SU-DHL-6 (cell line): ENCODE measurements at regions not wholly inside any gene's neighbourhood (a gene's known extent, or its start where the extent isn't known, plus 50 kb on each side); places are given as distances from the start of the nearest gene placed in this dataset.

ENCODE experiments used
- H2AFZ ChIP-seq: fragments of 200-600 bp; sonication (generic); 2 replicates; pipeline ENCODE4 v1.6.1; 2014; ENCODE audit warnings: low read depth, mild to moderate bottlenecking, moderate library complexity, mixed read lengths, antibody characterized with exemption, low read length; ENCODE audit not compliant: severe bottlenecking
- H3F3A ChIP-seq: fragments of 200-600 bp; shearing (Covaris generic); 2 replicates; pipeline ENCODE4 v1.6.0; 2016; ENCODE audit warnings: antibody characterized with exemption, mild to moderate bottlenecking; ENCODE audit not compliant: insufficient read depth
- H3K27ac ChIP-seq: fragments of 200-600 bp; sonication (generic); 2 replicates; pipeline ENCODE4 v1.5.1; 2016; ENCODE audit warnings: low read depth, mild to moderate bottlenecking, low read length, moderate library complexity, mixed read lengths
- H3K27me3 ChIP-seq: fragments of 200-600 bp; sonication (generic), shearing (Covaris generic); 2 replicates; pipeline ENCODE4 v1.6.0; 2014; ENCODE audit warnings: mild to moderate bottlenecking, low read length
- H3K36me3 ChIP-seq: fragments of 200-600 bp; sonication (generic); 2 replicates; pipeline ENCODE4 v1.6.1; 2014; ENCODE audit warnings: mild to moderate bottlenecking, low read length, mixed read lengths
- H3K4me2 ChIP-seq: fragments of 300-600, 200-600 bp; shearing (Covaris generic), sonication (generic); 2 replicates; pipeline ENCODE4 v1.6.0; 2014; ENCODE audit warnings: low read length, low read depth, mild to moderate bottlenecking; ENCODE audit not compliant: poor library complexity, severe bottlenecking
- H3K4me3 ChIP-seq: fragments of 200-600 bp; sonication (generic); 2 replicates; pipeline ENCODE4 v1.5.1; 2014; ENCODE audit warnings: antibody characterized with exemption, low read length, mild to moderate bottlenecking, mixed read lengths; ENCODE audit not compliant: insufficient read depth, poor library complexity, severe bottlenecking
- H3K79me2 ChIP-seq: fragments of 200-600 bp; sonication (generic); 2 replicates; pipeline ENCODE4 v1.6.1; 2014; ENCODE audit warnings: mild to moderate bottlenecking, low read length, moderate library complexity; ENCODE audit not compliant: insufficient read depth
- H3K9ac ChIP-seq: fragments of 200-600 bp; sonication (generic); 2 replicates; pipeline ENCODE4 v1.7.0; 2014; ENCODE audit warnings: mild to moderate bottlenecking, low read length
- H3K9me2 ChIP-seq: fragments of 200-600 bp; sonication (generic); replicated peaks from 2 replicates; pipeline ENCODE4 v1.6.1; 2014; ENCODE audit warnings: low read length; ENCODE audit not compliant: insufficient read depth
- H3K9me3 ChIP-seq: fragments of 200-600 bp; sonication (generic); 2 replicates; pipeline ENCODE4 v1.6.1; 2014; ENCODE audit warnings: low read length, mixed read lengths; ENCODE audit not compliant: insufficient read depth
- H4K20me1 ChIP-seq: fragments of 200-600 bp; sonication (generic); 2 replicates; pipeline ENCODE4 v1.6.1; 2014; ENCODE audit warnings: low read depth, mild to moderate bottlenecking, antibody characterized with exemption, low read length, moderate library complexity, mixed read lengths
- EZH2phosphoT487 ChIP-seq: fragments of 200-600 bp; sonication (generic), shearing (Covaris generic); conservative IDR thresholded peaks from 2 replicates; pipeline ENCODE4 v1.6.1; 2018; ENCODE audit warnings: mild to moderate bottlenecking, antibody characterized with exemption, low read length, moderate library complexity, mixed read lengths
- TF ChIP-seq, protein P1 (sequence below): fragments of 200-600 bp; sonication (generic); IDR thresholded peaks from one replicate; pipeline ENCODE4 v1.5.1; 2017; ENCODE audit warnings: antibody characterized with exemption, mild to moderate bottlenecking, low read length, moderate library complexity; ENCODE audit not compliant: insufficient read depth, poor library complexity, severe bottlenecking

GRCh38 chr10:62866451-62866850, 50.3 kb upstream of the EGR2 start:
- Histone ChIP-seq H3K36me3 (no peaks in the 10 kb centered on the region), H3K4me2 (no peak overlapping the region), H2AFZ (no peak overlapping the region), H3K4me3 (no peak overlapping the region), H4K20me1 (no peaks in the 10 kb centered on the region), H3F3A (no peaks in the 10 kb centered on the region), H3K27ac (no peak overlapping the region), H3K27me3 (no peaks in the 10 kb centered on the region), H3K9me3 (no peaks in the 10 kb centered on the region), H3K9me2 (no peaks in the 10 kb centered on the region), H3K9ac (no peak overlapping the region), H3K79me2 (no peaks in the 10 kb centered on the region)
- TF ChIP-seq, protein P1, sequence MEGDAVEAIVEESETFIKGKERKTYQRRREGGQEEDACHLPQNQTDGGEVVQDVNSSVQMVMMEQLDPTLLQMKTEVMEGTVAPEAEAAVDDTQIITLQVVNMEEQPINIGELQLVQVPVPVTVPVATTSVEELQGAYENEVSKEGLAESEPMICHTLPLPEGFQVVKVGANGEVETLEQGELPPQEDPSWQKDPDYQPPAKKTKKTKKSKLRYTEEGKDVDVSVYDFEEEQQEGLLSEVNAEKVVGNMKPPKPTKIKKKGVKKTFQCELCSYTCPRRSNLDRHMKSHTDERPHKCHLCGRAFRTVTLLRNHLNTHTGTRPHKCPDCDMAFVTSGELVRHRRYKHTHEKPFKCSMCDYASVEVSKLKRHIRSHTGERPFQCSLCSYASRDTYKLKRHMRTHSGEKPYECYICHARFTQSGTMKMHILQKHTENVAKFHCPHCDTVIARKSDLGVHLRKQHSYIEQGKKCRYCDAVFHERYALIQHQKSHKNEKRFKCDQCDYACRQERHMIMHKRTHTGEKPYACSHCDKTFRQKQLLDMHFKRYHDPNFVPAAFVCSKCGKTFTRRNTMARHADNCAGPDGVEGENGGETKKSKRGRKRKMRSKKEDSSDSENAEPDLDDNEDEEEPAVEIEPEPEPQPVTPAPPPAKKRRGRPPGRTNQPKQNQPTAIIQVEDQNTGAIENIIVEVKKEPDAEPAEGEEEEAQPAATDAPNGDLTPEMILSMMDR = no peak
- no peak for TF ChIP-seq EZH2phosphoT487
